ENCODE measurements at regions not wholly inside any gene's neighbourhood (a gene's known extent, or its start where the extent isn't known, plus 50 kb on each side); places are given as distances from the start of the nearest gene placed in this dataset.

DNA sequence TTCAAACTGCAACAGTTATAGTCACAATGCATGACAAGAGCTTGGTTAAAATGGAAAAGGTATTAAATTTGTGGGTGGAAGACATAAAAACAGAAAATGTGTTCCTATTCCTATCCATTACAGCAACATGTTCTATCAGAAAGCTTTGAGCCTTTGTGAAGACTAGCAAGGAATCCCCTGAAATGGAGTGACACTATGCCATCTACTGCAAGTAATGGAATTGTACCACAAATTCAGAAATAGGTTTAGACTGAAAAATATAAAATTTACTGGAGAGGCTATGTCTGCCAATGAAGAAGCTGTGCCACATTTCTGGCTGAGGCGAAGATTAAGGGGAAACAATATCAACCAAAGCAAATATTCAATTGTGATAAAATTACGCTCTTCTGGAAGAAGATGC, 247.9 kb downstream of the ADAM29 start:
- peak; percentile 10 for DNase-seq (ENCODE audit: low read depth)
- TF ChIP-seq, protein P1, sequence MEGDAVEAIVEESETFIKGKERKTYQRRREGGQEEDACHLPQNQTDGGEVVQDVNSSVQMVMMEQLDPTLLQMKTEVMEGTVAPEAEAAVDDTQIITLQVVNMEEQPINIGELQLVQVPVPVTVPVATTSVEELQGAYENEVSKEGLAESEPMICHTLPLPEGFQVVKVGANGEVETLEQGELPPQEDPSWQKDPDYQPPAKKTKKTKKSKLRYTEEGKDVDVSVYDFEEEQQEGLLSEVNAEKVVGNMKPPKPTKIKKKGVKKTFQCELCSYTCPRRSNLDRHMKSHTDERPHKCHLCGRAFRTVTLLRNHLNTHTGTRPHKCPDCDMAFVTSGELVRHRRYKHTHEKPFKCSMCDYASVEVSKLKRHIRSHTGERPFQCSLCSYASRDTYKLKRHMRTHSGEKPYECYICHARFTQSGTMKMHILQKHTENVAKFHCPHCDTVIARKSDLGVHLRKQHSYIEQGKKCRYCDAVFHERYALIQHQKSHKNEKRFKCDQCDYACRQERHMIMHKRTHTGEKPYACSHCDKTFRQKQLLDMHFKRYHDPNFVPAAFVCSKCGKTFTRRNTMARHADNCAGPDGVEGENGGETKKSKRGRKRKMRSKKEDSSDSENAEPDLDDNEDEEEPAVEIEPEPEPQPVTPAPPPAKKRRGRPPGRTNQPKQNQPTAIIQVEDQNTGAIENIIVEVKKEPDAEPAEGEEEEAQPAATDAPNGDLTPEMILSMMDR (conservative IDR thresholded peaks at IDR 0.05; ENCODE audit: low read depth, low read length): no peak

DNA sequence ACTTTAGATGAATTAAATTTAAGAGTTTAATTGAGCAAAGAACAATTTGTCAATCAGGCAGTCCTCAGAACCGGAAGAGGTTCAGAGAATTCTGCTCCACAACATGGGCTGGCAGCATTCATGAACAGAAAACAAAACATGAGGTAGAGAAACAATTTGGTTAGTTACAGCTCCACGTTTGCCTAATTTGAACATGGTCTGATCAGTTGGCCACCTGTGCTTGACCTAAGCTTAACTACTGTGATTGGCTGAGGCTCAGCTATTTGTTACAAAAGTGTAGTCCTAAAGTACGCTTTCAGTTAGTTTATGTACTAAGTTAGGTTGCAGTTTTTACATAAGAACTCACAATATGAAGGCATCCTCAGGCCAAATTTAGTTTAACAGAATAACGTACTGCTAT, 258.6 kb downstream of the ADAM29 start:
- TF ChIP-seq, protein P1 (conservative IDR thresholded peaks at IDR 0.05; ENCODE audit: low read depth, low read length): no peak
- no peak overlapping the region for H3K4me3 ChIP-seq (ENCODE audit: low read depth, low read length)
- no peak for DNase-seq (ENCODE audit: low read depth)

More for the DNA sequence above, 247.9 kb downstream of the ADAM29 start:
- H3K4me3 ChIP-seq (ENCODE audit: low read depth, low read length): no peak overlapping the region

DNA sequence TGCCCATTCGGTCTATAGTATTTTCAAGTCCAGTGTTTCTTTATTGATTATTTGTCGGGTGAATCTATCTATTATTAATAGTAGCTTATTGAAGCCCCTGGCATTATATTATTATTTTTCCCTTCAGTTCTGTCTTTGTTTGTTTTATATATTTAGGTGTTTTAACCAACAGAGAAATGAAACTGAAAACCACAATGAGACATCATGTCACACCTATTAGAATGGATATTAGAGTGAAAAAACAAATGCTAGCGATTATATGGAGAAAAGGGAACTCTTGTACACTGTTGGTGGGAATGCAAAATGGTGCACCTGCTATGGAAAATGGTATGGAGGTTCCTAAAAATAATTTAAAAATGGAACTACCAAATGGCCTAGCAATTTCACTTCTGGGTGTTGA, 272.5 kb downstream of the ADAM29 start:
- TF ChIP-seq, protein P1 (conservative IDR thresholded peaks at IDR 0.05; ENCODE audit: low read depth, low read length): no peak
- no peak overlapping the region for H3K4me3 ChIP-seq (ENCODE audit: low read depth, low read length)
- no peak for DNase-seq (ENCODE audit: low read depth)

DNA sequence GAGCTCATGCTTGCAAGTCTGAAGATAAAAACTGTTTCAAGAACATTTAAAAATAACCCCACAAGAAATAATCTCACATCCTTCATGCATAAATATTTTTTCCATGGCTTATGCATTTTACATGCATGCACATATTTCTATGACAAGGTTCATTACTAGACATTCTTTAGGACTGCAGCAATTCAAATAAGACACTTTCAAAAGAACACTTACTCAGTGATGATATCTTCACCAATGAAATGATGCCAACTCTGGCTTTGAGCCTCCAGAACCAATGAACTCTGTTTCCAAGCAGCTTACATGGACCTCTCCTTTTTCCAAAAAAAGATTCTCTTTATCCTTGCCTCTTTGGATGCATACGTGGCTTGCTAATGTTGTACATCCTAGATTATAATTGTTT, 279.9 kb downstream of the ADAM29 start:
- no peak for DNase-seq (ENCODE audit: low read depth)

DNA sequence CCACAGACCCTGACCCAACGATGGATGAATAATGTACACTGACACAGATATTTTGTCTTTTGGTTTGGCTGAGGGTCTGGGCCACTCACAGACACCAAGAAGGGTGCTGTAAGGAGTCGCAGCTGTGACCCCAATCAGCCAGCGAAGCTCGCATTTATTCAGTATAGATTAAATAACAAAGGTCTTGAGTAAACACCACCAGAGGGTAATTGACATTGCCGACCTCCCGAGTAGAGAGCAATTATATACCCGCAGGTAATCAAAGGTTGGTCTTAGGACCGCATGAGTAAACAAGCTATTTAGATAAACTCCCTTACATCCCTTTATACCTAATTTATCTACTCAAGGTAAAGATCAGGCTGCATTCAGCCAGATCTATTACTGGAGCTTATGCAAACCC, 297.1 kb downstream of the ADAM29 start:
- TF ChIP-seq, protein P1 (conservative IDR thresholded peaks at IDR 0.05; ENCODE audit: low read depth, low read length): no peak
- no peak for DNase-seq (ENCODE audit: low read depth)
- H3K4me3 ChIP-seq (ENCODE audit: low read depth, low read length): no peak overlapping the region

More for the DNA sequence above, 279.9 kb downstream of the ADAM29 start:
- no peak overlapping the region for H3K4me3 ChIP-seq (ENCODE audit: low read depth, low read length)
- TF ChIP-seq, protein P1 (conservative IDR thresholded peaks at IDR 0.05; ENCODE audit: low read depth, low read length): no peak

DNA sequence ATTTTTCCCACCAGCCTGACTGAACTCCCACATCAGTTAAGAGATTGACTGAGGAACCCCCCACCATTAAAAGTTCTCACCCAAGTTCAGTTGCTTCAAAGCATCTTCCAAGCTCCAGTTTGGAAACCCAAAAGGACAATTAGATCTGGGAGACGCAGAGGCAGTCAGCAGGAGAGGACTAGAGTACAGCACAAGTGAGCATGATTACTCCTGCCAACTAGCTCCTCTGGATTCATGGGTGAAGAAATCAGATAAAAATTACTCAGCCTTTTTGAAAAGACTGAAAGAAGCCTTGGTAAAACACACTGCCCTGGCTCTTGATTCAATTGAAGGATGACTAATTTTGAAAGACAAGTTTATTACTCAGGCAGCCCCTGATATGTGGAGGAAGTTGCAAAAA, 297.5 kb downstream of the ADAM29 start:
- TF ChIP-seq, protein P1 (conservative IDR thresholded peaks at IDR 0.05; ENCODE audit: low read depth, low read length): no peak
- peak; percentile 13 for DNase-seq (ENCODE audit: low read depth)
- H3K4me3 ChIP-seq (ENCODE audit: low read depth, low read length): no peak overlapping the region

DNA sequence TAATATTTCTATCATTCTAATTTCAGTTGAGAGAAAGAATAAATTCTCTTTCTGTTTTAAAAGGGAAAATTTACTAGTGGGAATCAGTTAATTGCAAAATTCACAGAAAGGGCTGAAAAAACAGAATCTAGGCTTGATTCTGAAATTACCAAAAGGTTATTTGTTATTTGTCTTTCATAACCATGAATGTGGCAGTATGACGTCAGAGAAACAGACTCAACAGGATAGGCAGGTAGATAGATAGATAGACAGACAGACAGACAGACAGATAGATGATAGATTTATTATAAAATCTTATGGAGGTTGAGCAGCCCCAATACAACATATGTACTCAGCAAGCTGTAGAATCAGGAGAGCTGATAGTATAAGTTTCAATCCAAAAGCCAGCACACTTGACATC, 311.0 kb downstream of the ADAM29 start:
- no peak overlapping the region for H3K4me3 ChIP-seq (ENCODE audit: low read depth, low read length)
- no peak for DNase-seq (ENCODE audit: low read depth)
- TF ChIP-seq, protein P1 (conservative IDR thresholded peaks at IDR 0.05; ENCODE audit: low read depth, low read length): no peak
